Endometrium (tissue), 2 donors: ENCODE measurements at regions not wholly inside any gene's neighbourhood (a gene's known extent, or its start where the extent isn't known, plus 50 kb on each side); places are given as distances from the start of the nearest gene placed in this dataset.
"Not testable (repeated sequence)": the region's sequence is repeated elsewhere in the genome, so short reads cannot be mapped to it uniquely, and the experiment has no call there.

ENCODE experiments used
- FAIRE-seq: peaks from 2 replicates; lab custom pipeline; 2012; peaks lifted over from hg19 to GRCh38; lab: Jason Lieb, UNC
- donor health status: control.
- donor health status: control.

DNA sequence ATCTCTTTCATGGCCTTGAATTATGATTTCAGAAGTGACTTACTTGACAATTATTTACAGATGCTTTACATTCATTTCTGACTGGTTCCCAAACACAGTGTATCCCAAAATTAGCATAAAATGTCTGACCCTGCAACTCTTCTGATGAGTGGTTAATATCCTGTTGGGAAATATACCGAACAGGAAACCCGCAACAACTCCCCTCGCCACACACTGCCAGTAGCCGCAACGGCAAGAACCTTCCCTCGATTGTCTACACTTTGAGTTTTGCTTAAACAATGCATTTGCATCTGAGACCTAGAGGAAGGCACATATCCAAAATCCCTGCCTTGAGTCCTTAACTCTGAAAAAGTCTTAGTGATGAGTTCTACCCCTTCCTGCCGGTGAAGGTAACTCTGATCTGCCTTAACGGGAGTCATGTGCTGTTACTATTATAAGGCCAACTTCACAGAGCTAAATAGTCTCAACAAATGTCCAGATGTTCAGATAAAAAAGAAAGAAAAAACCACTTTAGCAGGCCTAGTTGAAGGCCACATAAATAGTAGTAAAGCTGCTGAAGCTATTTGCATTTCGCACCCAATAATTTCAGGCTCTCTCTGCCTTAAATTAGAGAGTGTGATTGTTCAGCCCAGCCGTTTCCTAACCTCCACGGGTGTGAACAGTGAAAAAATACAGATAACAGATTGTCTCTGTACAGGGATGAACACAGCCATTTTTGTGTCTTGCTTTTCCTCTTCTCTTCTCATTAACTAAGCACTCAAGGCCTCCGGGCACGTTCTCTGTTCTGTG lies 321.1 kb downstream of the HS3ST3B1 start:
- FAIRE-seq, result no peak

- no peak for FAIRE-seq
Measured at GRCh38 chr17:14619821-14620220, 318.9 kb downstream of the HS3ST3B1 start.

DNA sequence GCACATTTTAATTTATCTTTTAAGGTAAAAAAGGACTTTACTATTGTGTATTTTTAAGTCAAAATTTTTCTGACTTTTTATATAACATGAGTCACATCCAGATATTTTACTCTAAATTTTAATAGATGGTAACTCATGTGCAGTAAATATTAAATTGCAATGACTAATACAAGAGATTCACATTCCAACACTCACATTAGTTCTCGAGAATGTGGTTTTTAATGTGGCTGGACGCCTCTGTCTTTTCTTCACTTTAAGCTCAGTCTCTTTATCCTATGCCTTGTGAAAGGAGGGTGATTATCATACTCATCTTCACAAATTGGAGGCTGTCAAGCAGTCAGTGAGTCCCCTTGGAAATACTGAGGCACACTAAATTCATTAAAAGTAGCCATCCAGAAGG lies 315.6 kb downstream of the HS3ST3B1 start:
- no peak for FAIRE-seq

- no peak for FAIRE-seq
Measured at GRCh38 chr17:14605267-14605599, 304.4 kb downstream of the HS3ST3B1 start.

DNA sequence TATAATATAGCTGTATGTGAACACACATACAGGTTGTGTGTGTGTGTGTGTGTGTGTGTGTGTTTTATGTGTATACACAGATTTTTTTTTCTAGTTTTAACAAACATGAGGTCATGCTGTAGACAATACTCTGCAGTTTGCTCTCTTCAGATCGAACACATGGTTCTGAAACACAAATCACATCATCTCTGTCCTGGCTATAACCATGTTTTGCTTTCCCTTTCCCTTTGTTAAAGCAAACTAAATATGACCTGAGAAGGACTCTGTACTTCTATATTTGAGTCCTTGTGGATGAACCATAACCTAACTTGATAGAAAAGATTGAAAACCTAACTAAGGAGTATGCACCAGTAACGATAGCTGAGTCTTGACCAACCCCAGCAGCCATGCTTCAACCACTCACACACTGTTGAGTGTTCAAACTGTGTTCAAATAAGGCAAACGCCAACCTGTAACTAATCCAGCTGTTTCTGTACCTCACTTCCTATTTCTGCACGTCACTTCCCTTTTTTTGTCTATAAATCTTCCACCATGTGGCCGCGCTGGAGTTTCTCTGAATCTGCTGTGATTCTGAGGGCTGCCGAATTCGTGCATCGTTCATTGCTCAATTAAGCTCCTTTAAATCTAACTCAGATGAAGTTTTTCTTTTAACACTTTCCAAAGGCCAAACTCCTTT lies 303.8 kb downstream of the HS3ST3B1 start:
- FAIRE-seq, result no peak

DNA sequence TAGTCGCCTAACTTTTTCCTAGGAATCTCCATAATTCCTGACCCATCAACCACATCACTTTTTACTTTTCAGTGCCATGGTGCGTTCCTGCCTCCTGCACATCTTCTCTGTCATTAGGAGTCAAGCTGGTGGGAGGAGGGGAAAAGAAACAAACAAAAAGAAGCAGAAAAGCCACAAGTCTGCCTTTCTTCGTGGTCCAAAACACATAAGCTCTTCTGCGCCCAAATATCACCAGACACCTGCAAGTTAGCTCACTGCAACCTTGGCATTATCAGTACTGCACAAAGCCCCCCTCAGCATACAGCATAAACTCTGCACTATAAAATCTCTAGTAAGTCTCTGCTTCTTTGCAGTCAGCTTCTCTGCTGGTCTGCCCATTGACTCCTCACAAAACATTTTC lies 295.3 kb downstream of the HS3ST3B1 start:
- FAIRE-seq, result no peak

GRCh38 chr17:14595656-14596055 lies 294.8 kb downstream of the HS3ST3B1 start:
- FAIRE-seq, result no peak

DNA sequence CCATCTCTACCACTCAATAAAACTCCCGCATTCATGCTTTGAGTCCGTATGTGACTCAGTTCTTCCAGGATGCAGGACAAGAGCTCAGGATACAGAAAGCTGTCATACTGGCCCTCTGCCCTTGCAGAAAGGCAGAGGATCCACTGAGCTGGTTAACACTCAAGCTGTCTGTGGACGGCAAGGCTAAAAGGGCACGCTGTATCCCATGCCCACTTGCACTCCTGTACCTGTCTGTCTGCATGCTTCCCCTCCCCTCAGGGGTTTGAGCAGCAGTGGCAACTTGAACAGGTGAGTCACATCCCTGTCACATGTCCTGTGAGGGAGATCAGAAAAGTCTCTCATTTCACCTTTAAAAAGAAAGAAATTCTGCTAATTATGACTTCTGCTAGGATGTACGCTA lies 293.8 kb downstream of the HS3ST3B1 start:
- FAIRE-seq, result no peak

DNA sequence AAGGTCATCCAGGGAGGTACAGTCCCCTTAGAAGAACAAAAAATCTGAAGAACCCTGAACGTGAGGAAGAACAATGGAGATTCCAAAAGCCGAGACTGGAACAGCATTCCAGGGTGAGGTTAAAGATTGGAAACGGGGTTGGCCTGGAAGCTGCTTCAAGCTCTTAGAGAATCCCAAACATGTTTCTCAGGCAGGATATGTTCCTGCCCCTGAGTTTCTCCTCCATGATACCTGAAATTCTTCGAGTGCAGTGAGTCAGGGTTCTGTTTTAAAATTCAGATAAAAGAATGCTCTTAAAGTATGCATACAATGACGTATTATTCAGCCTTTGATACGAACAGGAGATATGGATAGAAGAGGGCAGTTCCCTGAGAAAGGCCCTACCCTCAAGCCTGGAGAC lies 293.1 kb downstream of the HS3ST3B1 start:
- FAIRE-seq, result no peak

DNA sequence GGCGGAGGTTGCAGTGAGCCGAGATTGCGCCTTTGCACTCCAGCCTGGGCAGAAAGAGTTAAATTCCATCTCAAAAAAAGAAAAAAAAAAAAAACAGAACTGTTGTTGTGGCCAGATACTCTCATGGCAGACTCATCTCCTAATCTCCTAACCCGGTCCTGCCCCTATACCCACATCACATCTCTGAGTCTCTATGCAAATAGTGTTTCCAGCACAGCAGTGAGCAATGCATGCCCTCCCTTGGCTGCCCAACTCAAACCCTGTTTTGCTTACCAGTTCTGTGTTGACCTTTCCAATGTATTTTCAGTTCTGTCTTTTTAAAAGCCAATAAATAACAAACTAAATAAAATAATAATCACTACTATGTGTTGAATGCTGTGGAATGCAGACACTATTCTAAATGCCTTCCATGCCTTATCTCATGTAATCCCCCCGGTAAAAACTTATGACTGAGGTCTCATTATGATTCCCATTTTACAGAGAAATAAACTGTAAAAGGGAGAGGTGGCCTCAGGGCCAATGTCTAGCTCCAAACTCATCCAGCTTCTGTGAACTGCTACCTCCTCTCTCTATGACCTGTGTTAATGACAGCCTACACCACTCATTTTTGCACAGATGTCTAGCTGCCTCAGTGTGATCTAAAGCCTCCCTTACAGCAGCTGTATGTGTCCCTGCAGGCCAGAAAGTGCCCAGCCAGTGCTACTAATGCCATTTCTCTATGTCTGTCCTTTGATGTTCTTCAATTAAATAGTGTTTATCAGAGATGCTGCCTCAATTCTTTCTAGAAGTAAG lies 289.8 kb downstream of the HS3ST3B1 start:
- no peak for FAIRE-seq

GRCh38 chr17:14585099-14585498 lies 284.2 kb downstream of the HS3ST3B1 start:
- no peak for FAIRE-seq

GRCh38 chr17:14582996-14583395 lies 282.1 kb downstream of the HS3ST3B1 start:
- FAIRE-seq, result no peak

DNA sequence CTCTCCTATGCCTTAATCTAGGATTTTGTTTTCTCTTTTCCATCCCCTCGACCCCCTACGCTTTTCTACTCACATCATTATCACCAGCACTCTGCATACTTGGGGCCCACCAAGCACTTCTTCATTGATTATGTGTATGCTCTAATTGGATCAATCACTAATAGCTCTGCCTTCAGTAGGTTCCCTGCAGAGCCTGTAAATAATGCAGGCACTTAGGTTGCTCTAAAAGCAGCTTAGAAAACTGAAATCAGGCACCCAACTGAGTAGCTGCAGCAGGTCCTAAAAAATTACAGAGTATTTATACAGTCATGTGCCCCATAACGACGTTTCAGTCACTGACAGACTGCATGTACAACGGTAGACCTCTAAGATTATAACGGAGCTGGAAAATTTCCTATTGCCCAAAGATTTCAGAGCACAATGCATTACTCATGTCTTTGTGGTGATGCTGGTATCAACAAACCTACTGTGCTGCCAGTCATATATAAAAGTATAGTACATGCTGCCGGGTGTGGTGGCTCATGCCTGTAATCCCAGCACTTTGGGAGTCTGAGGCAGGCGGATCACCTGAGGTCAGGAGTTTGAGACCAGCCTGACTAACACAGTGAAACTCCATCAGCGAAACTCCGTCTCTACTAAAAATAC lies 280.4 kb downstream of the HS3ST3B1 start:
- no peak for FAIRE-seq

- no peak for FAIRE-seq
Measured at GRCh38 chr17:14580499-14580898, 279.6 kb downstream of the HS3ST3B1 start.

- no peak for FAIRE-seq
Measured at GRCh38 chr17:14579716-14580115, 278.8 kb downstream of the HS3ST3B1 start.

- no peak for FAIRE-seq
Measured at GRCh38 chr17:14575471-14575953, 274.6 kb downstream of the HS3ST3B1 start.

- not testable (repeated sequence) for FAIRE-seq
Measured at GRCh38 chr17:14560325-14560724, 259.4 kb downstream of the HS3ST3B1 start.

DNA sequence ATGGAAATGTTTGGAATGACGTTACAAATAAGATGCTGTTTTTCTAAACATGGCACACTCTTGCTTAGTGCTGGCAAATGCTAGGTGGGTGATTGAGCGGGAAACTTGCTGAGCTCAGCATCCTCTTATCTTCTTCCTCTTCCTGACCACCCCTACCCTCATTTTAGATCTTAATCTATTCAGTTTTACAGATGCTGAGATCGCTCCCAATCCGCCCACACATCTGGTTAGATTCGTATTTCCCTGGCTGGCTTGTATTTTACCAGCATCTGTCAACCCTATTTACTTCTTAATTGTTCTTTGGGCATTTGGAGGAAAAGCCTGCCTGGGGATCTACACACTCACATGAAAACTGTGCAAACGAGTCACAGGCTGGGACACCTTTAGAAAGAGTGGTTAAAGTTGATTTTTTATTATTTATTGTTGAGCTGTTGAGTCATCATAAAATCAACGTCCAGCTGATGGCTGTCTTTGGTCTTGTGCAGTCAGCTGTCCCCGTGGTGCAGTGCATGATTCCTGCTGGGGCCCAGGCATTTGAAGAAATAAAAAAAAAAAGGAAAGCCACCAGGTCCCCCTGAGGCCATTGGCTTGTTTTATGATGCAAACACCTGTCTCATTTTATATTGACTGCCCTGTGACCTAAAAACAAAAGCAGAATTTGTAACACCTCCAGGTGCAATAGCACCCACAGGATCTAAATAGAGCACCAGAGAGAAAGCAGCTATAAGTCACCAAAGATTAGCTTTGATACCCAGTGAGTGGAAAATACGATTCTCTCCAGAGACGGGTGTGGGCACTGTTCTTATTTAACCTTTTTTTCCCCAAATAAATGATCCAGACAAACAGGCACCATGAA lies 258.6 kb downstream of the HS3ST3B1 start:
- no peak for FAIRE-seq

- FAIRE-seq, result no peak
Measured at GRCh38 chr17:14557480-14557879, 256.6 kb downstream of the HS3ST3B1 start.

DNA sequence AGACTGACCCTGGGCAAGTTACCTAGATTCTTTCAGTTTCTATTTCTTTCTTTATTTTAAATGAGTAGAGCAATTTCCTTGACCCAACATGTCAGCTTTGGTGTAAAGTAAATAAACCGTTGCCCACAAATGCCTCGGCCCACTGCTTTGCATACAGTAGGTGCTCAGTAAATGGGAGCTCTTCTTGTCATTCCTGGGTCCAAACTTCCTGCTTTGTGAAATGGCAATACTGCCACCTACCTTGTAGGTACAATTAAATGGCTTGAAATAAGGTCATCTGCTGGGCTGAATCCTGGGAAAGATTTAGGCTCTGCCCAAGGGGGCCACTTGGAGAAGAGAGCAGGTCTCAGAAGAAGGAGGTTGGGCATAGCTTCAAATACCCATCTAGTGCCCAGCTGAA lies 253.0 kb downstream of the HS3ST3B1 start:
- no peak for FAIRE-seq

DNA sequence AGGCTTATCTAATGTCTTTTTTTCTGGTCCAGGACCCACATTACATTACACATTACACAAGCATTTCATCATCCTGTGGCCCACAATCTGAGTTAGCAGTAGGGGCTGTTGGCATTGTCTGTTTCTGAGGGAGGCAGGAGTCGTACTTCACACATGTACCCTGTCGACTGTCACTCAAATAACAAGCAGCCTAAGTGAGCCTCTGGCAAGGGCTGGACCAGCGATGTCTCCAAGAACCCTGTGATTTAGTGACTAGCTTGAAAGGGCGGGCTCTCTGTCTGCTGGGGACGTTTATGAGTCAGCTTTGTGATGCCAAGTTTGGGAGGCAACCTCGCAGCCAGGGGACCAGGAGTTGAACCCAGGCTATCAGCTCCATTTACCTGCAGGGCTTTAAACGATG lies 251.4 kb downstream of the HS3ST3B1 start:
- FAIRE-seq, result no peak
